Neuronal stem cell (in vitro differentiated cells): ENCODE measurements at regions not wholly inside any gene's neighbourhood (a gene's known extent, or its start where the extent isn't known, plus 50 kb on each side); places are given as distances from the start of the nearest gene placed in this dataset.

ENCODE experiments used
- DNase-seq: peaks from one replicate; pipeline ENCODE4 v3.0.0-alpha.2; 2013; ENCODE audit warnings: low spot score
- H2AFZ ChIP-seq: one replicate; pipeline ENCODE4 v1.6.1; 2013; ENCODE audit warnings: mild to moderate bottlenecking, low read length, inconsistent platforms
- H2AK5ac ChIP-seq: 2 replicates; pipeline ENCODE4 v1.6.1; 2013; ENCODE audit warnings: low read depth, mild to moderate bottlenecking, inconsistent platforms, low read length, moderate library complexity, mixed read lengths
- H2BK120ac ChIP-seq: 2 replicates; pipeline ENCODE4 v1.6.1; 2013; ENCODE audit warnings: low read depth, mild to moderate bottlenecking, inconsistent platforms, low read length, moderate library complexity, mixed read lengths
- H2BK12ac ChIP-seq: one replicate; pipeline ENCODE4 v1.6.1; 2013; ENCODE audit warnings: low read length, inconsistent platforms
- H2BK15ac ChIP-seq: 2 replicates; pipeline ENCODE4 v1.6.1; 2013; ENCODE audit warnings: mild to moderate bottlenecking, low read length, inconsistent platforms, mixed read lengths
- H2BK5ac ChIP-seq: one replicate; pipeline ENCODE4 v1.6.1; 2013; ENCODE audit warnings: inconsistent platforms, mild to moderate bottlenecking, low read length, moderate library complexity
- H3K14ac ChIP-seq: one replicate; pipeline ENCODE4 v1.6.1; 2013; ENCODE audit warnings: low read length, inconsistent platforms
- H3K18ac ChIP-seq: 2 replicates; pipeline ENCODE4 v1.6.1; 2013; ENCODE audit warnings: low read length, inconsistent platforms
- H3K23ac ChIP-seq: 2 replicates; pipeline ENCODE4 v1.6.1; 2013; ENCODE audit warnings: low read depth, mild to moderate bottlenecking, mixed read lengths, low read length, inconsistent platforms; ENCODE audit not compliant: poor library complexity
- H3K27ac ChIP-seq: replicated peaks from 3 replicates; pipeline ENCODE4 v1.5.1; 2013; ENCODE audit warnings: low read length, inconsistent platforms
- H3K27me3 ChIP-seq, 3 experiments: 2 replicates each; pipeline ENCODE4 v1.6.1; 2013; ENCODE audit warnings: low read length in 3 of 3, mild to moderate bottlenecking in 2 of 3, inconsistent platforms in 1 of 3, low read depth in 1 of 3, mixed read lengths in 1 of 3, moderate library complexity in 1 of 3; ENCODE audit not compliant: control insufficient read depth in 3 of 3, insufficient read depth in 3 of 3
- H3K36me3 ChIP-seq, 2 donors: replicated peaks in 1 of 2; 2 replicates each; pipeline ENCODE4 v1.6.1; 2013; ENCODE audit warnings: low read length in 2 of 2; ENCODE audit not compliant: control insufficient read depth in 2 of 2, insufficient read depth in 2 of 2
- H3K4ac ChIP-seq: 2 replicates; pipeline ENCODE4 v1.6.1; 2013; ENCODE audit warnings: inconsistent platforms, mild to moderate bottlenecking, low read length, moderate library complexity
- H3K4me1 ChIP-seq, 2 donors: 1 replicate in 1 of 2; 2 replicates in 1 of 2; pipeline ENCODE4 v1.6.1; 2013; ENCODE audit warnings: low read length in 2 of 2, low read depth in 1 of 2; ENCODE audit not compliant: control insufficient read depth in 2 of 2, insufficient read depth in 1 of 2
- H3K4me2 ChIP-seq: one replicate; pipeline ENCODE4 v1.6.1; 2013; ENCODE audit warnings: mild to moderate bottlenecking, low read length, inconsistent platforms; ENCODE audit not compliant: insufficient read depth, poor library complexity, severe bottlenecking
- H3K4me3 ChIP-seq, 2 donors: 2 replicates each; pipeline ENCODE4 v1.5.1; 2013; ENCODE audit warnings: low read length in 2 of 2, mild to moderate bottlenecking in 2 of 2, inconsistent platforms in 1 of 2, moderate library complexity in 1 of 2
- H3K79me1 ChIP-seq: one replicate; pipeline ENCODE4 v1.6.1; 2013; ENCODE audit warnings: low read depth, mild to moderate bottlenecking, inconsistent platforms, low read length, moderate library complexity
- H3K9ac ChIP-seq: one replicate; pipeline ENCODE4 v1.6.1; 2013; ENCODE audit warnings: mild to moderate bottlenecking, low read depth, low read length, inconsistent platforms; ENCODE audit not compliant: poor library complexity
- H3K9me3 ChIP-seq, 2 donors: replicated peaks in 1 of 2; 2 replicates each; pipeline versions ENCODE3 to v1.6.1; 2013; ENCODE audit warnings: low read length in 2 of 2, mild to moderate bottlenecking in 2 of 2, inconsistent platforms in 1 of 2, low read depth in 1 of 2, mixed read lengths in 1 of 2, moderate library complexity in 1 of 2; ENCODE audit not compliant: control insufficient read depth in 2 of 2, insufficient read depth in 1 of 2
- H4K8ac ChIP-seq: one replicate; pipeline ENCODE4 v1.6.1; 2013; ENCODE audit warnings: low read depth, mild to moderate bottlenecking, inconsistent platforms, low read length, moderate library complexity
- H4K91ac ChIP-seq: one replicate; pipeline ENCODE4 v1.6.1; 2013; ENCODE audit warnings: low read length, low read depth, mild to moderate bottlenecking, inconsistent platforms; ENCODE audit not compliant: poor library complexity
- WGBS, 2 donors: extraction: QIAGEN DNeasy Blood & Tissue Kit; methylation state at CpG; one replicate each; pipeline ENCODE4 v1.1.7; 2013; ENCODE audit warnings: missing lambda C conversion rate in 2 of 2, mixed read lengths in 1 of 2; ENCODE audit not compliant: insufficient read length in 2 of 2, insufficient replicate concordance in 1 of 2; ENCODE audit errors: extremely low coverage in 2 of 2; 5-methylcytosine and 5-hydroxymethylcytosine counted together

DNA sequence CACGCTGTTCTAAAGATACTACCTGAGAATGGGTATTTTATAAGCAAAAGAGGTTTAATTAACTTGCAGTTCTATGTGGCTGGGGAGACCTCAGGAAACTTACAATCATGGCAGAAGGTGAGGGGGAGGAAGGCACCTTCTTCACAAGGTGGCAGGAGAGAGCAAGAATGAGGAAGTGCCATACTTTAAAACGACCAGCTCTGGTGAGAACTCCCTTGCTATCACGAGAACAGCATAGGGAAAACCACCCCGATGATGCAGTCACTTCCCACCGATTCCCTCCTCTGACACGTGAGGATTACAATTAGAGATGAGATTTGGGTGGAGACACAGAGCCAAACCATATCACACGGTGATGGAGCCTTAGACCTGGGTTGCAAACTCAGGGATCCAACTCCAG is 317.5 kb upstream of the EEF2KMT start:
- peaks cover 0 to 4% of the 10 kb centered on the region in 2 donors for H3K9me3 ChIP-seq
- H3K4me3 ChIP-seq, result no peak overlapping the region
- H2BK5ac ChIP-seq, result no peak overlapping the region
- H3K36me3 ChIP-seq, result no peaks in the 10 kb centered on the region
- H3K4me2 ChIP-seq, result no peak overlapping the region
- H2BK12ac ChIP-seq, result no peak overlapping the region
- H3K27me3 ChIP-seq, result no peaks in the 10 kb centered on the region
- H3K4ac ChIP-seq, result no peak overlapping the region
- H3K79me1 ChIP-seq, result no peaks in the 10 kb centered on the region
- H2BK120ac ChIP-seq, result no peak overlapping the region
- H2BK15ac ChIP-seq, result no peak overlapping the region
- H3K18ac ChIP-seq, result no peak overlapping the region
- no peak overlapping the region for H3K27ac ChIP-seq
- H4K91ac ChIP-seq, result no peak overlapping the region
- no peak for DNase-seq
- H3K4me1 ChIP-seq, result peaks cover 0 to 2% of the 10 kb centered on the region in 2 donors
- no peak overlapping the region for H3K9ac ChIP-seq
- no peak overlapping the region for H3K23ac ChIP-seq
- no peak overlapping the region for H3K14ac ChIP-seq
- WGBS, 2 donors, result no CpG with 5 or more reads among the region's 7 CpGs
- no peak overlapping the region for H2AK5ac ChIP-seq
- no peak overlapping the region for H4K8ac ChIP-seq
- H2AFZ ChIP-seq, result no peak overlapping the region

DNA sequence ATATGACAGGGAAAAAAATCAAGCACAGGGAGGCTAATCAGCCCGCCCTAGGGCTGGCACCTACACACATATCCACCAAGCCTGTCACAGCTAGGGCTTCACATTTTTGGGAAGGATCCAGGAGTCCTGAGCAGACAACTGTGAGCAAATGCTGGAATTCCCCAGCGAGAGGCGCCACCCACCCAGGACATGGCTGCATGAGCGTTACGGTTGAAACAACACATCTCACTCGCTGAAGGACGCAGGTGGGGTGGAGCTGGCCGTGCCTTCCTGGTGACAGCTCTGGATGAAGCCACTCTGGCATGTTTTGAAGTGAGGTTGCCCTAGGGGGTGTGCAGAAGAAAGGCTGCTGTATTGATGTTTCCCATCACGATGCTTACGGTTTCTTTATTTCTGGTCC is 315.1 kb upstream of the EEF2KMT start:
- H3K14ac ChIP-seq, result no peak overlapping the region
- no peak overlapping the region for H3K23ac ChIP-seq
- peaks cover 0 to 1% of the 10 kb centered on the region in 2 donors for H3K9me3 ChIP-seq
- H3K4me3 ChIP-seq, result no peak overlapping the region
- no peak overlapping the region for H2AK5ac ChIP-seq
- no peak overlapping the region for H3K9ac ChIP-seq
- no peak overlapping the region for H2BK5ac ChIP-seq
- no peaks in the 10 kb centered on the region for H3K36me3 ChIP-seq
- H3K18ac ChIP-seq, result no peak overlapping the region
- no peak overlapping the region for H3K4me2 ChIP-seq
- H3K4me1 ChIP-seq, result peaks cover 0 to 2% of the 10 kb centered on the region in 2 donors
- H3K79me1 ChIP-seq, result no peaks in the 10 kb centered on the region
- no peak for DNase-seq
- no peak overlapping the region for H2BK15ac ChIP-seq
- no peaks in the 10 kb centered on the region for H3K27me3 ChIP-seq
- no peak overlapping the region for H2BK12ac ChIP-seq
- no peak overlapping the region for H2AFZ ChIP-seq
- no peak overlapping the region for H3K27ac ChIP-seq
- H4K91ac ChIP-seq, result no peak overlapping the region
- no peak overlapping the region for H3K4ac ChIP-seq
- H4K8ac ChIP-seq, result no peak overlapping the region
- WGBS, 2 donors, result no CpG with 5 or more reads among the region's 10 CpGs
- no peak overlapping the region for H2BK120ac ChIP-seq

DNA sequence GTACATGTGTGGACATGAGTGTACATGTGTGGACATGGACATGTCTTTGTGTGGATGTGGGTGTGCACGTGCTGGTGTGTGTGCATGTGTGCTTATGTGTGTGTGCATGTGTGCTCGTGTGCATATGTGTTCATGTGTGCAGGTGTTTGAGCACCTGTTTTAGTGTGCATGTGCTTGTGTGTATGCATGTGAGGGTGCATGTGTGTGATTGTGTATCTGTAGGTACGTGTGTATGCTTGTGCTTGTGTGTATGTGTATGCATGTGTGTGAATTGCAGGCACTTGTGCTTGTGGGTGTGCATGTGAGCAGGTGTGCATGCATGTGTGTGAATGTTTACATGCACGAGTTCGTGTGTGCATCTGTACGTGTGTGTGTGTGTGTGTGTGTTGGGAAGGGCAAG is 300.6 kb upstream of the EEF2KMT start:
- Histone ChIP-seq H2BK5ac (no peak overlapping the region), H3K9ac (no peak overlapping the region), H3K27me3 (peaks cover 0 to 2% (median 0%) of the 10 kb centered on the region in 3 experiments), H3K79me1 (no peaks in the 10 kb centered on the region), H3K36me3 (no peaks in the 10 kb centered on the region), H2AK5ac (no peak overlapping the region), H3K27ac (no peak overlapping the region), H3K4ac (peak overlapping the region; percentile 19), H3K4me2 (no peak overlapping the region), H3K18ac (no peak overlapping the region), H3K23ac (no peak overlapping the region), H3K4me1 (peaks cover 0 to 13% of the 10 kb centered on the region in 2 donors), H3K14ac (no peak overlapping the region), H2BK12ac (no peak overlapping the region), H3K4me3 (peak overlapping the region in 1 of 2 donors; percentile 55), H3K9me3 (peaks cover 0 to 4% of the 10 kb centered on the region in 2 donors), H2BK120ac (no peak overlapping the region), H2AFZ (no peak overlapping the region), H4K91ac (peak overlapping the region; percentile 87), H4K8ac (no peak overlapping the region), H2BK15ac (no peak overlapping the region)
- DNase-seq, result no peak
- WGBS, 2 donors, result no CpG with 5 or more reads among the region's 6 CpGs

DNA sequence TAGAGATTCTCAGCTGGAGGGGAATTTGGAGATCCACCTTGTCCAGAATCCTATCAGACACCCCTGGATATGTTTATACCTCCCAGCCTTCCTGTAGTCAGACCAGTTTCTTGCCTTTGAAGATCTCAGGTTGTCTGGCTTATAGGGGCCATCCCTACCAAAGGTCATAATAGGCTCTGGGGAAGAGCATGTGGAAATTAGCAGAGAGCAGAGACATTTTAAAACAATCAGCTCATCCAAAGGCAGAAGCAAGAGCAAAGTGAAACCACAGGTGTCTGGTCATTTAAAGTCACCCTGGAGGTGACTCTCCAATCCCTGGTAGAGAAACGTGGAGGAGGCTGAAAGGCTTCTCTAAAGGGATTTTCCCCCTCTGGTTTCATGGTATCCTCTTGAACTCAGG is 299.3 kb upstream of the EEF2KMT start:
- Histone ChIP-seq H2AFZ (no peak overlapping the region), H3K14ac (no peak overlapping the region), H2BK120ac (no peak overlapping the region), H2BK5ac (no peak overlapping the region), H3K4me3 (no peak overlapping the region), H3K27ac (no peak overlapping the region), H2AK5ac (no peak overlapping the region), H3K23ac (no peak overlapping the region), H2BK12ac (no peak overlapping the region), H3K4me2 (no peak overlapping the region), H3K79me1 (no peaks in the 10 kb centered on the region), H3K18ac (no peak overlapping the region), H3K36me3 (no peaks in the 10 kb centered on the region), H3K9me3 (peaks cover 0 to 4% of the 10 kb centered on the region in 2 donors), H3K4ac (no peak overlapping the region), H4K8ac (no peak overlapping the region), H3K9ac (no peak overlapping the region), H2BK15ac (no peak overlapping the region), H3K4me1 (peaks cover 0 to 10% of the 10 kb centered on the region in 2 donors), H3K27me3 (peaks cover 0 to 2% (median 0%) of the 10 kb centered on the region in 3 experiments), H4K91ac (no peak overlapping the region)
- WGBS, 2 donors, result no CpG with 5 or more reads among the region's 1 CpG
- DNase-seq, result no peak
